Endothelial cell of umbilical vein (primary cell): ENCODE measurements at regions not wholly inside any gene's neighbourhood (a gene's known extent, or its start where the extent isn't known, plus 50 kb on each side); places are given as distances from the start of the nearest gene placed in this dataset.
"Not testable (repeated sequence)": the region's sequence is repeated elsewhere in the genome, so short reads cannot be mapped to it uniquely, and the experiment has no call there.

ENCODE experiments used
- BruUV-seq: library from RNA; stranded (reverse); fragments of 400-500 nt; replicated peaks from 2 replicates; lab custom pipeline; 2021; lab: Mats Ljungman, UMichigan
- CTCF ChIA-PET: fragments of 300-600, 350-600 bp; sonication (Branson Sonifier 250); formaldehyde crosslinking; loops from one replicate; lab custom pipeline; 2021; ENCODE audit warnings: antibody characterized with exemption, inconsistent platforms; lab: Charles Lee
- POLR2A ChIA-PET: fragments of 300-600, 350-600 bp; sonication (Branson Sonifier 250); formaldehyde crosslinking; loops from one replicate; lab custom pipeline; 2021; ENCODE audit warnings: antibody characterized with exemption, inconsistent platforms; lab: Charles Lee
- DNase-seq: peaks from one replicate; pipeline ENCODE4 v3.0.0-alpha.2; 2011; ENCODE audit warnings: low read depth, low spot score
- FAIRE-seq: peaks from 2 replicates; lab custom pipeline; 2011; peaks lifted over from hg19 to GRCh38; lab: Jason Lieb, UNC
- H2AFZ ChIP-seq: 2 replicates; pipeline ENCODE4 v1.6.0; 2012; ENCODE audit warnings: low read depth, low read length, control low read depth, inconsistent platforms
- H3K27ac ChIP-seq: 2 replicates; pipeline ENCODE4 v1.5.1; 2011; ENCODE audit warnings: low read depth, mild to moderate bottlenecking, control low read depth, low read length, moderate library complexity; ENCODE audit not compliant: insufficient read depth
- H3K27me3 ChIP-seq, 2 experiments: 2 replicates each; pipeline versions ENCODE4 v1.6.0 to v1.6.1; 2011; ENCODE audit warnings: low read length in 2 of 2, mixed read lengths in 1 of 2; ENCODE audit not compliant: control insufficient read depth in 2 of 2, insufficient read depth in 2 of 2
- H3K36me3 ChIP-seq, 2 experiments: 2 replicates in 1 of 2; 3 replicates in 1 of 2; pipeline ENCODE4 v1.5.1; 2011; ENCODE audit warnings: low read length in 2 of 2, mild to moderate bottlenecking in 1 of 2, moderate library complexity in 1 of 2; ENCODE audit not compliant: control insufficient read depth in 2 of 2, insufficient read depth in 2 of 2; ENCODE audit errors: extremely low read depth in 1 of 2
- H3K4me1 ChIP-seq: 3 replicates; pipeline ENCODE4 v1.5.1; 2011; ENCODE audit warnings: mild to moderate bottlenecking, low read length; ENCODE audit not compliant: control insufficient read depth, insufficient read depth; ENCODE audit errors: extremely low read depth
- H3K4me2 ChIP-seq: 2 replicates; pipeline ENCODE4 v1.6.1; 2011; ENCODE audit warnings: low read length, control low read depth, mixed read lengths; ENCODE audit not compliant: insufficient read depth
- H3K4me3 ChIP-seq, 3 experiments: fragments of 200-600 bp in 1 of 3; sonication (generic), shearing (Covaris generic) in 1 of 3; replicated peaks in 1 of 3; 2 replicates each; pipeline ENCODE4 v1.5.1; 2011 to 2016; ENCODE audit warnings: control low read depth in 3 of 3, low read length in 3 of 3, mild to moderate bottlenecking in 2 of 3, inconsistent platforms in 1 of 3, low read depth in 1 of 3, moderate library complexity in 1 of 3; ENCODE audit not compliant: insufficient read depth in 1 of 3
- H3K79me2 ChIP-seq: 2 replicates; pipeline ENCODE4 v1.6.0; 2012; ENCODE audit warnings: low read length, inconsistent platforms; ENCODE audit not compliant: control insufficient read depth, insufficient read depth
- H3K9ac ChIP-seq: replicated peaks from 2 replicates; pipeline ENCODE3; 2011; ENCODE audit warnings: low read length, control low read depth; ENCODE audit not compliant: insufficient read depth; ENCODE audit errors: extremely low read depth
- H3K9me1 ChIP-seq: replicated peaks from 3 replicates; pipeline ENCODE4 v1.6.0; 2011; ENCODE audit warnings: mild to moderate bottlenecking, low read length; ENCODE audit not compliant: control insufficient read depth, insufficient read depth; ENCODE audit errors: extremely low read depth
- H3K9me3 ChIP-seq: replicated peaks from 2 replicates; pipeline ENCODE4 v1.5.1; 2012; ENCODE audit warnings: low read length, inconsistent platforms; ENCODE audit not compliant: control insufficient read depth, insufficient read depth
- H4K20me1 ChIP-seq: replicated peaks from 2 replicates; pipeline ENCODE3; 2011; ENCODE audit warnings: mild to moderate bottlenecking, low read length; ENCODE audit not compliant: control insufficient read depth, insufficient read depth; ENCODE audit errors: extremely low read depth
- CTCF ChIP-seq, 2 donors: IDR thresholded peaks; 1 replicate in 1 of 2; 2 replicates in 1 of 2; pipeline ENCODE4 v1.5.1; 2011; ENCODE audit warnings: low read length in 2 of 2, mild to moderate bottlenecking in 2 of 2, moderate library complexity in 2 of 2, control low read depth in 1 of 2, inconsistent platforms in 1 of 2, low read depth in 1 of 2; ENCODE audit not compliant: insufficient read depth in 1 of 2; ENCODE audit errors: extremely low read depth in 1 of 2
- EZH2 ChIP-seq: IDR thresholded peaks from 2 replicates; pipeline ENCODE4 v1.6.1; 2012; ENCODE audit warnings: borderline replicate concordance, low read depth, mild to moderate bottlenecking, moderate library complexity, low read length, inconsistent platforms; ENCODE audit not compliant: severe bottlenecking
- FOS ChIP-seq: IDR thresholded peaks from 2 replicates; pipeline ENCODE4 v1.6.1; 2011; ENCODE audit warnings: mild to moderate bottlenecking, low read length, moderate library complexity, borderline replicate concordance; ENCODE audit not compliant: insufficient read depth
- GATA2 ChIP-seq: IDR thresholded peaks from 2 replicates; pipeline ENCODE4 v1.7.0; 2011; ENCODE audit warnings: low read depth, mild to moderate bottlenecking, moderate library complexity, mixed read lengths, low read length; ENCODE audit not compliant: insufficient read length, insufficient read depth
- JUN ChIP-seq: IDR thresholded peaks from 2 replicates; pipeline ENCODE4 v1.6.1; 2011; ENCODE audit warnings: borderline replicate concordance, low read depth; ENCODE audit not compliant: insufficient read length, insufficient read depth
- MAX ChIP-seq: IDR thresholded peaks from 2 replicates; pipeline ENCODE4 v1.6.1; 2011; ENCODE audit not compliant: insufficient read depth, insufficient read length
- MYC ChIP-seq: IDR thresholded peaks from one replicate; pipeline ENCODE4 v1.6.1; 2011; ENCODE audit warnings: mild to moderate bottlenecking, low read depth, low read length
- POLR2A ChIP-seq: IDR thresholded peaks from 2 replicates; pipeline ENCODE4 v1.6.1; 2012; ENCODE audit warnings: low read depth, mild to moderate bottlenecking, control low read depth, low read length
- POLR2AphosphoS5 ChIP-seq: IDR thresholded peaks from 2 replicates; pipeline ENCODE4 v1.6.1; 2012; ENCODE audit warnings: low read depth, mild to moderate bottlenecking, control low read depth, low read length, moderate library complexity; ENCODE audit not compliant: insufficient read depth
- dilution Hi-C: fragments of 300-500 bp; cut with MboI; formaldehyde crosslinking; loops from one replicate; pipeline ENCODE4 v1.15.0; 2019; ENCODE audit warnings: low sequenced_read_pairs; ENCODE audit not compliant: extremely low pct_ligation_motif_present
- intact Hi-C: fragments of 100-400 bp; cut with micrococcal nuclease; formaldehyde crosslinking; loops from one replicate; pipeline ENCODE4 v1.10.0; 2022

GRCh38 chr5:171549274-171549673 lies 129.8 kb downstream of the FGF18 start:
- no peak overlapping the region for H3K4me2 ChIP-seq
- H3K9ac ChIP-seq = no peak overlapping the region
- no peaks in the 10 kb centered on the region for H3K4me1 ChIP-seq
- no TSS peak for BruUV-seq
- ChIA-PET POLR2A (no interaction called here), CTCF (no interaction called here)
- no peak overlapping the region for H3K4me3 ChIP-seq
- no peaks in the 10 kb centered on the region for H3K9me3 ChIP-seq
- intact Hi-C loops = no loop called here
- H3K27me3 ChIP-seq = no peaks in the 10 kb centered on the region
- DNase-seq = no peak
- no peak for FAIRE-seq
- H3K36me3 ChIP-seq = no peaks in the 10 kb centered on the region
- H4K20me1 ChIP-seq = no peaks in the 10 kb centered on the region
- no peak overlapping the region for H3K27ac ChIP-seq
- dilution Hi-C loops = no loop called here
- H3K9me1 ChIP-seq = no peaks in the 10 kb centered on the region
- TF ChIP-seq MYC (no peak), CTCF (IDR thresholded peaks at IDR 0.05; ENCODE audit: extremely low read depth in 1 of 2, insufficient read depth in 1 of 2, low read depth in 1 of 2, low read length in 2 of 2) (no peak), JUN (no peak), POLR2A (no peak), MAX (no peak), POLR2AphosphoS5 (no peak), FOS (no peak), GATA2 (no peak), EZH2 (no peak)
- no peak overlapping the region for H2AFZ ChIP-seq
- H3K79me2 ChIP-seq = no peaks in the 10 kb centered on the region

GRCh38 chr5:171553817-171554216 lies 134.4 kb downstream of the FGF18 start:
- H3K9me3 ChIP-seq, CTCF ChIA-PET, H3K4me1 ChIP-seq, BruUV-seq, H4K20me1 ChIP-seq, H3K27me3 ChIP-seq, FAIRE-seq, H3K9ac ChIP-seq, H3K27ac ChIP-seq, H3K4me3 ChIP-seq, dilution Hi-C loops, H3K9me1 ChIP-seq, POLR2A ChIA-PET, H3K4me2 ChIP-seq, H3K36me3 ChIP-seq, H3K79me2 ChIP-seq, intact Hi-C loops, DNase-seq, H2AFZ ChIP-seq: not testable (repeated sequence)
